ENCODE measurements at regions not wholly inside any gene's neighbourhood (a gene's known extent, or its start where the extent isn't known, plus 50 kb on each side); places are given as distances from the start of the nearest gene placed in this dataset.
"Not testable (repeated sequence)": the region's sequence is repeated elsewhere in the genome, so short reads cannot be mapped to it uniquely, and the experiment has no call there.

DNA sequence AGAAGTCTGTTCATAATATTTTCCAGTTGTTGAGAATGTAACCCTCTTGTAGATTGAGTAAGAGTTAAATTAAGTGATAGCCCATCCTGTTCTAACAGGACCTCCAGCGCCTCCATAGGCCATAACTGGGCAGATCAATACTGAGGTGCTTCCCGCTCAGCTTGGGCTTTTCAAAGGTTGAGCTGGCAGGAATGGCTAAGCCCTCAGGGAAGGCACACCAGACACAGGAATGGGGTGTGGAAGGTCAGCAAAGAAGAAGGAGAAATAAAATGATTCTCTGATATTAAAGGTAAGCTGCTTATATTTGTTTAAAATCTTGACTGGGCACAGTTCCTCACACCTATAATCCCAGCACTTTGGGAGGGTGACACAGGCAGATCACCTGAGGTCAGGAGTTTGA lies 737.8 kb upstream of the TPTE start:
- DNase-seq = not testable (repeated sequence)

DNA sequence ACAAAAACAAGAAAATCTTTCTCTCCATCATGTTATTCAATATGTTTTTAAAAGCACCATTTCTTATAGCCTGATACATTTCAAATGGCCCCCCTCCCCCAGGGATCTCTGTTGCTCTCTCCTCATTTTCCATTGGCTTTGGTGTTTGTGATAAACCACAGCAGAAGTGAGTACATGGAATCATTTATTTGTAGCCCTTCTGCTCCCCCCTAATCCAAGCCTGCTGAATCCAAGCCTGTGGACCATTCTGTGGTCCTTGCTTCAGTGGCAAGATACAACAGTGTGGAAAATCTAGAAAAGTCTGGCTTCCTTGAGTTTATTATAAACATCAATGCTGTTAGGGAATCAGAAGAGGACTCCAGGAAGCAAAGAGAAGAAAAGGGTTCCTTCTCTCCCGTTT lies 737.2 kb upstream of the TPTE start:
- DNase-seq = not testable (repeated sequence)

DNA sequence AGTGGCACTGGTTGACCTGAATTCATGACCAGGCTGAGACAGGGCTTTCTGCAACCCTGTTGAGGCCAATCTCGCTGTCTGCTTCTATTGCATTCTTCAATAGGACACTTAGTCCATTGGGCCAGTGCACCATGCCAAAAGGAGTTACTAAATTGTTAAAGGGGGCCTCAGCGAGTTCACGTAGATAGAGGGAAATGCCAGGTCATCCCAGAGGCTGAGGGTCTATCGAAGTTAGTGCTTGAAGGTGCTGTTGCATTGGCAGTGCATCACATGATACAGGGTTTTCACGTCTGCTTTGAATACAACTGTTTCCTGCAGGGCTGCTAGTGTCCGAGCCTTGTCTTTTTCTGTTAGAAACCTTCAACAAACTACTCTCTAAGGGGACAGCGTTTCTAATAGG lies 735.3 kb upstream of the TPTE start:
- not testable (repeated sequence) for DNase-seq

DNA sequence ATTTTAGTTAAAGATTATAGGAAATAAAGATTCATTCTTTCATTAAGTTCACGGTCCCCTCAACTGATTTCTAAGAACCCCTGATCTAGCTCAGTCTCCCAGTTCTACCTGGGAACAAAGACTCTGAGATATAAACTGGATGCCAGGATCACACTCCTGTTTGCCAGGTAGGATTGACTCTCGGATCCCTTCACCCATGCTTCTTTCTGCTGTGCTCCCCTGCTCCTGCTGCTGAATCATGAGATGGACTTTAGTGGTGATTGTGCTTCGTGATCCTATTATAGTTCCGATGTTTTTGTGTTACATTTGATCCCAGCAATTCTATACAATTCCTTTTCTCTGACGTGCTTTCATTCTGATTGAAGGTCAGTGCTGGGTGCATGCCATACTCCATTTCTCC lies 733.1 kb upstream of the TPTE start:
- not testable (repeated sequence) for DNase-seq

DNA sequence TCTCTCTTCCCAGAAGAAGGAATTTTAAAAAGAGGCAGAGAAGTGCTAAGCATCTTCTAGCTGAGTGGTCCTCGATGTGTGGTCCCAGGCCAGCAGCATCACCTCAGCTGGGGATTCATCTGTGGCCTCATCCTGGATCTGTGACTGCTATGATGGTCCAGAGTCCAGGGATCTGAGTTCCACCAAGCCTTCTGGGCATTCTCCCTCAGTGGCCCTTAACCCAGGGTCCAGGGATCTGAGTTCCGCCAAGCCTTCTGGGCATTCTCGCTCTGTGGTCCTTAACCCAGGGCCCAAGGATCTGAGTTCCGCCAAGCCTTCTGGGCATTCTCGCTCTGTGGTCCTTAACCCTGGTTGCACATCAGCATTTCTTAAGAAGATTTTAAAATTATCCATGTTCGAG lies 731.0 kb upstream of the TPTE start:
- not testable (repeated sequence) for DNase-seq

DNA sequence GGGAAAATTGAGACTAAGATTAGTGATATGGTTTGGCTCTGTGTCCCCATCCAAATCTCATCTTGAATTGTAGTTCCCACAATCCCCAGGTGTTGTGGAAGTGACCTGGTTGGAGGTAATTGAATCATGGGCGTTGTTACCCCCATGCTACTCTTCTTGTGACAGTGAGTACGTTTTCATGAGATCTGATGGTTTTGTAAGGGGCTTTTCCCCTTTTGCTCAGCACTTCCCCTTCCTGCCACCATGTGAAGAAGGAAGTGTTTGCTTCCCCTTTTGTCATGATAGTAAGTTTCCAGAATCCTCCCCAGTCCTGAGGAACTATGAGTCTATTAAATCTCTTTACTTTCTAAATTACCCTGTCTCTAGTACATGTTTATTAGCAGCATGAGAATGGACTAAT lies 729.9 kb upstream of the TPTE start:
- DNase-seq = not testable (repeated sequence)

DNA sequence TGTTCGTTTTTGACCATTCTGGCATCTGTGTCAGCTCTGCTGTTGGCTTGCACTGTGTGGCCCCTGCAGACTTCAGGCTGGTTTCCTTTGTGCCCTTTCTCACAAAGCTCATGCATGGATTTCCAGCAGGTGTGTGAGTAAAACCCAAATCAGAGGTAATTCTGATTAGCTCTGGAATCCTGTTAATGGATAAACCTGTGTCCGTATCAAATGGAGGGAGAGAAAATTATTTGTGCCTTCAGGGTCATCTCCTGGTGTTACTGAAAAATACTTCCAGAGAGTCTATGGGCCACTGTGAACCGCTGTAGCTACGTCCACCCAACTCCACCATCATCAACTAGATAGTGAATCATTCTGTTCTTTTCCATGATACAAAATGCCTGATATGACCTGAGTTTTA lies 726.1 kb upstream of the TPTE start:
- not testable (repeated sequence) for DNase-seq

DNA sequence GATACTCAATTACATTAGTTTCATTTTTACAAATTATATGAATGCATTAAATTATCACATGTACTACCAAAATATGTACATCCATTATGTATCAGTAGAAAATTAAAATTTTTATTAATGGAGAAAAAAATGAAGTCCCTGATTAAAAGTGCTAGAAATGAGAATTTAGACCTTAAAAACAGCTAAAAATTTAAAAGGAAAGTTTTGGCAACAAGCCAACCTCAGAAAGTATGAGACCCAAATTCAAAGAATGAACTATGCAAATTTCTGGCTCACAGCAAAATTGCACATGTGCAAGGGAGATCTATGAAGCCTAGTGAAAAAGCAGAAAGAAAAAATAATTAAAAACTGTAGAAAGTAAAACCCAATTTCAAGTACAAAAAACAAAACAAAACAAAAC lies 725.1 kb upstream of the TPTE start:
- not testable (repeated sequence) for DNase-seq

DNA sequence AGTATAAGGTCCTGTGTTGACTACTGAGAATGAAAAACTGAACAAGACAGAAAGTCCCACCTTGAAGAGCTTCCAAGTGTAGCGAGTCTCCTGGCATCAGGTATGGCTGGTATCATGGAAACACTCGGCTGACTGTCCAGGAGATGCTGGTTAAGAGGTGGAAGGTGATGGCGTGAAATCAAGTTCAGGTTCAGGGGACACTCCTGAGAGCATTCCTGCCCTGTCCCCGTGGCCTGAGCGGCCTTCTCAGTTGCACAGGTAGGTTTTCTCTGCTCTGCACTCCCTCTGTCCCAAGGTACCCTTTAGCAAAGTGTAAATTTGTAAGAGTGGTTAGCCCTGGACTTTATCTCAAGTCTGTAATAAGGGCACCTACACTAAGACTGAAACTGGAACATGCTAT lies 713.7 kb upstream of the TPTE start:
- DNase-seq = not testable (repeated sequence)

DNA sequence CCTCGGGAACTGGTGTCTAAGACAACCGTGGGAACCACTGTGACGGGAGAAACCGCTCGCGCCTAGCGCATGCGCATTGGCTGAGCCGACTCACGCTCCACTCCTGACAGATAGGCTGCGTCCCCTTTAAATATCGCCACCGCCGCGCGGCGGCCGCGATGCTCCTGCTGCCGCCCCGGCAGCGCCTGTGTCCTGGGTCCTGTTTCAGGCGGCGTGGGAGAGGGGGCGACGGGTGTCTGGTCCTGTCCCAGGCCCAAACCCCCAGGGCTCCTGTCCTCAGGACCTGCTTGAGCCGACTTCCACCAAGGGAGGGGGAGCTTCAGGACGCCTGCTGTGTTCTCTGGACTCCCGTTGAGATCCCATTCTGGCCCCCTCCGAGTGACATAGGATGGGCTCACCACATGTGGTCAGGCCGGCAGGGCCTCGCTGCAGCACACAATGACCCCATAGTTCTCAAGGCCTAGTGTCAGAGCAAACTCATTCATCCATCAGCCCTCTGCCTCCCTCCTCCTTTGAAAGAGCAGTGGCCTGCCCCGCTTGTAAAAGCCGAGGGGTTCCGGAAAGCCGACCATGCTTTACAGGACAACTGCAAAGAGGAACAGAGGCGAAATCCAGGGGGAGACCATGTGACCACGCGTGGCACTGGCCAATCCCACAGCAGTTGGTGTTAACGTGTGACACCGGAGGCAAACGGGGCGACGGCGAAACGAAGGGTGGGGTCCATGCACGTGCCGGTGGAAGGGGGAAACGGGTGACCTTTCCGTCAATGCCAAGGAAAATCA lies 710.0 kb upstream of the TPTE start:
- DNase-seq = not testable (repeated sequence)

DNA sequence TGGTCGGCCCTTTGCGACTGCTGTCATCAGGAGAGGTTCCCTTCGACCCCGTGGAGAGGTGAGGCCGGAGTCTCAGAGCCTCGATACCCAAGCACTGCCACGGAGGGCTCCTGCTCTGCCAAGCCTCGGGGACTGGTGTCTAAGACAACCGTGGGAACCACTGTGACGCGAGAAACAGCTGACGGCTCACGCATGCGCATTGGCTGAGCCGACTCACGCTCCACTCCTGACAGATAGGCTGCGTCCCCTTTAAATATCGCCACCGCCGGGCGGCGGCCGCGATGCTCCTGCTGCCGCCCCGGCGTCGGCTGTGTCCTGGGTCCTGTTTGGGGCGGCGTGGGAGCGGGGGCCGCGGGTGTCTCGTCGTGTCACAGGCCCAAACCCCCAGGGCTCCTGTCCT lies 708.9 kb upstream of the TPTE start:
- DNase-seq = not testable (repeated sequence)

DNA sequence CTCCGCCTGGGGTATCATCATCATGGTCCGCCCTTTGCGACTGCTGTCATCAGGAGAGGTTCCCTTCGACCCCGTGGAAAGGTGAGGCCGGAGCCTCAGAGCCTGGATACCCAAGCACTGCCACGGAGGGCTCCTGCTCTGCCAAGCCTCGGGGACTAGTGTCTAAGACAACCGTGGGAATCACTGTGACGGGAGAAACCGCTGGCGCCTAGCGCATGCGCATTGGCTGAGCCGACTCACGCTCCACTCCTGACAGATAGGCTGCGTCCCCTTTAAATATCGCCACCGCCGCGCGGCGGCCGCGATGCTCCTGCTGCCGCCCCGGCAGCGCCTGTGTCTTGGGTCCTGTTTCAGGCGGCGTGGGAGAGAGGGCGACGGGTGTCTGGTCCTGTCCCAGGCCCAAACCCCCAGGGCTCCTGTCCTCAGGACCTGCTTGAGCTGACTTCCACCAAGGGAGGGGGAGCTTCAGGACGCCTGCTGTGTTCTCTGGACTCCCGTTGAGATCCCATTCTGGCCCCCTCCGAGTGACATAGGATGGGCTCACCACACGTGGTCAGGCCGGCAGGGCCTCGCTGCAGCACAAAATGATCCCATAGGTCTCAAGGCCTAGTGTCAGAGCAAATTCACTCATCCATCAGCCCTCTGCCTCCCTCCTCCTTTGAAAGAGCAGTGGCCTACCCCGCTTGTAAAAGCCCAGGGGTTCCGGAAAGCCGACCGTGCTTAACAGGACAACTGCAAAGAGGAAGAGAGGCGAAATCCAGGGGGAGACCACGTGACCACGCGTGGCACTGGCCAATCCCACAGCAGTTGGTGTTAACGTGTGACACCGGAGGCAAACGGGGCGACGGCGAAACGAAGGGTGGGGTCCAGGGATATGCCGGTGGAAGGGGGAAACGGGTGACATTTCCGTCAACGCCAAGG lies 707.2 kb upstream of the TPTE start:
- DNase-seq = not testable (repeated sequence)

DNA sequence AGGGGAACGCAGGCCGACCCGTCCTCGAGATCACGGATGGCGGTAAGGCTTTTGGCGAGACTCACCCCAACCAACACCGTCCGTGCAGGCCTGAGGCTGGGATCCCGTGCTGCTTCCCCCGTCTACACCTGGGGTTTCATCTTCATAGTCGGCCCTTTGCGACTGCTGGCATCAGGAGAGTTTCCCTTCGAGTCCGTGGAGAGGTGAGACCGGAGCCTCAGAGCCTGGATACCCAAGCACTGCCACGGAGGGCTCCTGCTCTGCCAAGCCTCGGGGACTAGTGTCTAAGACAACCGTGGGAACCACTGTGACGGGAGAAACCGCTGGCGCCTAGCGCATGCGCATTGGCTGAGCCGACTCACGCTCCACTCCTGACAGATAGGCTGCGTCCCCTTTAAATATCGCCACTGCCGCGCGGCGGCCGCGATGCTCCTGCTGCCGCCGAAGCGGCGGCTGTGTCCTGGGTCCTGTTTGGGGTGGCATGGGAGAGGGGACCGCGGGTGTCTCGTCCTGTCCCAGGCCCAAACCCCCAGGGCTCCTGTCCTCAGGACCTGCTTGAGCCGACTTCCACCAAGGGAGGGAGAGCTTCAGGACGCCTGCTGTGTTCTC lies 706.1 kb upstream of the TPTE start:
- DNase-seq = not testable (repeated sequence)

DNA sequence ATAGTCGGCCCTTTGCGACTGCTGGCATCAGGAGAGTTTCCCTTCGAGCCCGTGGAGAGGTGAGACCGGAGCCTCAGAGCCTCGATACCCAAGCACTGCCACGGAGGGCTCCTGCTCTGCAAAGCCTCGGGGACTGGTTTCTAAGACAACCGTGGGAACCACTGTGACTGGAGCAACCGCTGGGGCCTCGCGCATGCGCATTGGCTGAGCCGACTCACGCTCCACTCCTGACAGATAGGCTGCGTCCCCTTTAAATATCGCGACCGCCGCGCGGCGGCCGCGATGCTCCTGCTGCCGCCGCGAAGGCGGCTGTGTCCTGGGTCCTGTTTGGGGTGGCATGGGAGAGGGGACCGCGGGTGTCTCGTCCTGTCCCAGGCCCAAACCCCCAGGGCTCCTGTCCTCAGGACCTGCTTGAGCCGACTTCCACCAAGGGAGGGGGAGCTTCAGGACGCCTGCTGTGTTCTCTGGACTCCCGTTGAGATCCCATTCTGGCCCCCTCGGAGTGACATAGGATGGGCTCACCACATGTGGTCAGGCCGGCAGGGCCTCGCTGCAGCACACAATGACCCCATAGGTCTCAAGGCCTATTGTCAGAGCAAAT lies 704.5 kb upstream of the TPTE start:
- DNase-seq = not testable (repeated sequence)

DNA sequence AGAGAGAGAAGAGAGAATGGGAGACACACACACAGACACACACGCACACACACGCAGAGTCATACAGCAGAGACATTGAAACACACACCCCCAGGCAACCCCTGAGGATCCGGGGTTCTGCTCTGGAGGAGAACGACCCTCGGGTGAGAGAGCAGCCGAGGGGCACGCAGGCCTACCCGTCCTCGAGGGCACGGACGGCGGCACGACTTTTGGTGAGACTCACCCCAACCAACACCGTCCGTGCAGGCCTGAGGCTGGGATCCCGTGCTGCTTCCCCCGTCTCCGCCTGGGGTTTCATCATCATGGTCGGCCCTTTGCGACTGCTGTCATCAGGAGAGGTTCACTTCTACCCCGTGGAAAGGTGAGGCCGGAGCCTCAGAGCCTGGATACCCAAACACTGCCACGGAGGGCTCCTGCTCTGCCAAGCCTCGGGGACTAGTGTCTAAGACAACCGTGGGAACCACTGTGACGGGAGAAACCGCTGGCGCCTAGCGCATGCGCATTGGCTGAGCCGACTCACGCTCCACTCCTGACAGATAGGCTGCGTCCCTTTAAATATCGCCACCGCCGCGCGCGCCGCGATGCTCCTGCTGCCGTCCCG lies 703.4 kb upstream of the TPTE start:
- DNase-seq = not testable (repeated sequence)

DNA sequence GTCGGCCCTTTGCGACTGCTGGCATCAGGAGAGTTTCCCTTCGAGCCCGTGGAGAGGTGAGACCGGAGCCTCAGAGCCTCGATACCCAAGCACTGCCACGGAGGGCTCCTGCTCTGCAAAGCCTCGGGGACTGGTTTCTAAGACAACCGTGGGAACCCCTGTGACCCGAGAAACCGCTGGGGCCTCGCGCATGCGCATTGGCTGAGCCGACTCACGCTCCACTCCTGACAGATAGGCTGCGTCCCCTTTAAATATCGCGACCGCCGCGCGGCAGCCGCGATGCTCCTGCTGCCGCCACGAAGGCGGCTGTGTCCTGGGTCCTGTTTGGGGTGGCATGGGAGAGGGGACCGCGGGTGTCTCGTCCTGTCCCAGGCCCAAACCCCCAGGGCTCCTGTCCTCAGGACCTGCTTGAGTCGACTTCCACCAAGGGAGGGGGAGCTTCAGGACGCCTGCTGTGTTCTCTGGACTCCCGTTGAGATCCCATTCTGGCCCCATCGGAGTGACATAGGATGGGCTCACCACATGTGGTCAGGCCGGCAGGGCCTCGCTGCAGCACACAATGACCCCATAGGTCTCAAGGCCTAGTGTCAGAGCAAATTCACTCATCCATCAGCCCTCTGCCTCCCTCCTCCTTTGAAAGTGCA lies 701.7 kb upstream of the TPTE start:
- not testable (repeated sequence) for DNase-seq

DNA sequence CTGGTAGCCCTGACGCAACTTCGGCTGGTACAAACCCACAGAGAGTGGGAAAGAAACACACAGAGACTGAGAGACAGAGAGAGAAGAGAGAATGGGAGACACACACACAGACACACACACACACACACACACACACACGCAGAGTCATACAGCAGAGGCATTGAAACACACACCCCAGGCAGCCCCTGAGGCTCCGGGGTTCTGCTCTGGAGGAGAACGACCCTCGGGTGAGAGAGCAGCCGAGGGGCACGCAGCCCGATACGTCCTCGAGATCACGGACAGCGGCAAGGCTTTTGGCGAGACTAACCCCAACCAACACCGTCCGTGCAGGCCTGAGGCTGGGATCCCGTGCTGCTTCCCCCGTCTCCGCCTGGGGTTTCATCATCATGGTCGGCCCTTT lies 700.8 kb upstream of the TPTE start:
- not testable (repeated sequence) for DNase-seq

DNA sequence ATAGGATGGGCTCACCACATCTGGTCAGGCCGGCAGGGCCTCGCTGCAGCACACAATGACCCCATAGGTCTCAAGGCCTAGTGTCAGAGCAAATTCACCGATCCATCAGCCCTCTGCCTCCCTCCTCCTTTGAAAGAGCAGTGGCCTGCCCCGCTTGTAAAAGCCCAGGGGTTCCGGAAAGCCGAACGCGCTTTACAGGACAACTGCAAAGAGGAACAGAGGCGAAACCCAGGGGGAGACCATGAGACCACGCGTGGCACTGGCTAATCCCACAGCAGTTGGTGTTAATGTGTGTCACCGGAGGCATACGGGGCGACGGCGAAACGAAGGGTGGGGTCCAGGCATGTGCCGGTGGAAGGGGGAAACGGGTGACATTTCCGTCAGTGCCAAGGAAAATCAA lies 699.9 kb upstream of the TPTE start:
- DNase-seq = not testable (repeated sequence)

DNA sequence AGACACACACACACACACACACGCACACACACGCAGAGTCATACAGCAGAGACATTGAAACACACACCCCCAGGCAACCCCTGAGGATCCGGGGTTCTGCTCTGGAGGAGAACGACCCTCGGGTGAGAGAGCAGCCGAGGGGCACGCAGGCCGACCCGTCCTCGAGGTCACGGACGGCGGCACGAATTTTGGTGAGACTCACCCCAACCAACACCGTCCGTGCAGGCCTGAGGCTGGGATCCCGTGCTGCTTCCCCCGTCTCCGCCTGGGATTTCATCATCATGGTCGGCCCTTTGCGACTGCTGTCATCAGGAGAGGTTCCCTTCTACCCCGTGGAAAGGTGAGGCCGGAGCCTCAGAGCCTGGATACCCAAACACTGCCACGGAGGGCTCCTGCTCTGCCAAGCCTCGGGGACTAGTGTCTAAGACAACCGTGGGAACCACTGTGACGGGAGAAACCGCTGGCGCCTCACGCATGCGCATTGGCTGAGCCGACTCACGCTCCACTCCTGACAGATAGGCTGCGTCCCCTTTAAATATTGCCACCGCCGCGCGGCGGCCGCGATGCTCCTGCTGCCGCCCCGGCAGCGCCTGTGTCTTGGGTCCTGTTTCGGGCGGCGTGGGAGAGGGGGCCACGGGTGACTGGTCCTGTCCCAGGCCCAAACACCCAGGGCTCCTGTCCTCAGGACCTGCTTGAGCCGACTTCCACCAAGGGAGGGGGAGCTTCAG lies 699.1 kb upstream of the TPTE start:
- DNase-seq = not testable (repeated sequence)

Data from hypothalamus (tissue), 51 donors.